Duodenal mucosa (tissue), 2 donors: ENCODE measurements at regions not wholly inside any gene's neighbourhood (a gene's known extent, or its start where the extent isn't known, plus 50 kb on each side); places are given as distances from the start of the nearest gene placed in this dataset.

Experiments
- H3K27ac ChIP-seq: one replicate; pipeline ENCODE4 v1.7.0; 2013; ENCODE audit warnings: low read depth, low read length
- H3K27me3 ChIP-seq, 2 donors: one replicate each; pipeline ENCODE4 v1.7.0; 2013; ENCODE audit warnings: low read length in 2 of 2, control low read depth in 1 of 2; ENCODE audit not compliant: insufficient read depth in 2 of 2, control insufficient read depth in 1 of 2
- H3K36me3 ChIP-seq, 2 donors: one replicate each; pipeline ENCODE4 v1.7.0; 2013; ENCODE audit warnings: low read length in 2 of 2, control low read depth in 1 of 2; ENCODE audit not compliant: insufficient read depth in 2 of 2, control insufficient read depth in 1 of 2
- H3K4me1 ChIP-seq, 2 donors: one replicate each; pipeline ENCODE4 v1.7.0; 2013; ENCODE audit warnings: low read length in 2 of 2, control low read depth in 1 of 2; ENCODE audit not compliant: insufficient read depth in 2 of 2, control insufficient read depth in 1 of 2
- H3K4me3 ChIP-seq, 2 donors: one replicate each; pipeline ENCODE4 v1.7.0; 2013; ENCODE audit warnings: low read length in 2 of 2, low read depth in 1 of 2
- H3K9ac ChIP-seq, 2 donors: one replicate each; pipeline ENCODE4 v1.7.0; 2013; ENCODE audit warnings: low read length in 2 of 2, low read depth in 1 of 2
- H3K9me3 ChIP-seq, 2 donors: one replicate each; pipeline ENCODE4 v1.7.0; 2013; ENCODE audit warnings: low read length in 2 of 2, control low read depth in 1 of 2; ENCODE audit not compliant: control insufficient read depth in 1 of 2

DNA sequence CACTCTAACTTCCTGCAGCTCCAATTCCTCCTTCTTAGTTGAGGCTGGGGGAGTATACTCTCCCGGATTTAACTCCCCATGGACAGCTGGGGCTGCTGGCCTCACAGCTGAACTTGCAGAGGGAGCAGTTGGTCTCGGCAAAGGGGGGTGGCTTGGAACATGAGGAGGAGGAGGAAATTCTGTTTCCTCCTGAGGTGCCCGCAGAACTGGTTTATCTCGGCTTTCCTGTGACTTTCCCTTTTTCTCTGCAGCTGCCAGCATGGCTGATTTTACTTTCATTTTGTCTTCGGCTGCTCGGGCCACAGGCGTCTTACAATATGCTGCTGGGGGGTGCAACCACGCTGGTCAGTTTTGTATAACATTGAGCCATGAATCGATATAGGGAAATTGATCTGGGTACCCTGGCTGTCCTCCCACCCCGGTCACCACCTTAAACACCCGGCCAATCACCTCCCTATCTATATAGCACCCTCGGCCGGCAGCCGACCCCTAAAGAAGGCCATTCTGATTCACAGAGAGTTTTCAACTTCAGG, 1317.6 kb downstream of the TMEM121 start:
- no peaks in the 10 kb centered on the region for H3K27me3 ChIP-seq

DNA sequence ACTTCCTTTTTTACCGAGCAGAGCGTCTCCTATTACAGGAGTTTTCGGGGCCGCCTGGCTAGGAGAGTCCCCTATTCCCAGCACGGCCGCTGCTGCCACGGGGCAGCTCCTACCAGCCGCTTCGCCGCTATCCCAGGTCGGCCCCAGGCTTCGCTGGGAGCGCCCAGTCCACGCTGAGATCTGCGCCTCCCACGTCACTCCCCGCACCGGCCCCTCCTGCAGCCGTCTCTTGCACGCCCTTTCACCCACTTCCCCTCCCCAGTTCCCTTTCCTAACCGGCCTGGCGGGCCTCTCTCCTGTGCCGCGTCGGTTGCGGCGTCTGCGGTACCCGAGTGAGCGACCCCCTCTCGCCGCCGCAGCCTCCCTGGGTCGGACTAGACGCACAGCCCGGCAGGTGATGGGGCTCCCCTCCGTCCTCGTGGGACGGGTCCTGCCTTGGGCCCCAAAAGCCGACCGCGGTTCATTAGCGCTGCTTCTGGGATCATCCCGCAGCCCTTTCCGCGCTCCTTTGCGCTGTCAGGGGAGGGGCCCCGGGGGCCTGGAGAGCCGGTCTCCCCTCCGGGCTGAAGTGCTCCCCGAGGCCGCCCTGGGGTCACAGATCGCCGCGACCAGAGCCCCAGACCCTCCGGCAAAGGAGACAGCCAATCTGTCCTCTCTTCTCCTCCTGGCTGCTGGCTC, 1318.4 kb downstream of the TMEM121 start:
- Histone ChIP-seq H3K4me1 (peaks cover 24 to 26% of the 10 kb centered on the region in 2 donors), H3K9me3 (no peaks in the 10 kb centered on the region), H3K36me3 (no peaks in the 10 kb centered on the region), H3K4me3 (peak overlapping the region; percentile 72 to 78), H3K27me3 (no peaks in the 10 kb centered on the region), H3K27ac (peak overlapping the region; percentile 91), H3K9ac (peak overlapping the region; percentile 76 to 78)

More for the DNA sequence above, 1317.6 kb downstream of the TMEM121 start:
- H3K4me3 ChIP-seq, result peak overlapping the region; percentile 72 to 78
- H3K9me3 ChIP-seq, result no peaks in the 10 kb centered on the region
- peaks cover 21 to 24% of the 10 kb centered on the region in 2 donors for H3K4me1 ChIP-seq
- H3K9ac ChIP-seq, result peak overlapping the region; percentile 76 to 78
- H3K27ac ChIP-seq, result peak overlapping the region; percentile 91
- no peaks in the 10 kb centered on the region for H3K36me3 ChIP-seq

DNA sequence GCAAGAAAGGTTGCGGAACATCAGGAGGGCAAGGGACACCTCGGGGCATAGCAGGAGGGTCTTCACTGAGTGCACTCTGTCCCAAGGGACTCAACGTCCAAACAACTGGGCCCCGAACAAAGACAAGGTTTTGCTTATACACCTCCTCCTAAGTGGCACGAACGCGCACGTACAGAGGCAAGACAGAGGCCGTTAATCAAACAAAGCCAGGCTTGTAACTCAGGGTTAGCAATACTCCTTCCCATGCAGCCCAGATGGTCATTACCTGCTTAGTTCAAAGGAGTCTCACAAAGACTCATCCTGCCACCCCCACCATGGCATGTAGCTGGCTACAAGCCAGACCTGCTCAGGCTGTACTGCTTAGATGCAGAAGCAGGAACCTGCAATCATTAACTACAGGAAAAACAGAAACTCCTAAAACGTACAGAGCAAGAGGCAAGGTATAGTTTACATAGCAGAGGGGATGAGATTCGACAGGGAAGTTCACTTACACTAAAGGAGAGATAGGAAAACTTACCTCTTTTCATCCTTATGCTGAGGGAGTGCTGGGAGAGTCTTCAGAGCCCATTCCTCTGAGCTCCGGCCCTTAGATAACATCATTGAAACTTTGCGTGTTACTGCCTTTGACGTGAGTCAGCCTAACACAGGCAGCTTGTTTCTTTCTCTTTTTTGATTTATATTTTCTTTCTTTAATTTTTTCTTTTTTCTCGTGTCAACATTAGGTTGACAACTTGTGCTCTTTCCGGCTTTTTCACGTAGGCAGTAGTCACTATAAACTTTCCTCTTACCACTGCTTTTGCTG, 1319.1 kb downstream of the TMEM121 start:
- peaks cover 24 to 26% of the 10 kb centered on the region in 2 donors for H3K4me1 ChIP-seq
- H3K27me3 ChIP-seq, result no peaks in the 10 kb centered on the region
- no peaks in the 10 kb centered on the region for H3K9me3 ChIP-seq
- peak overlapping the region; percentile 72 to 78 for H3K4me3 ChIP-seq
- H3K9ac ChIP-seq, result peak overlapping the region; percentile 76 to 78
- H3K36me3 ChIP-seq, result no peaks in the 10 kb centered on the region
- H3K27ac ChIP-seq, result peak overlapping the region; percentile 91

DNA sequence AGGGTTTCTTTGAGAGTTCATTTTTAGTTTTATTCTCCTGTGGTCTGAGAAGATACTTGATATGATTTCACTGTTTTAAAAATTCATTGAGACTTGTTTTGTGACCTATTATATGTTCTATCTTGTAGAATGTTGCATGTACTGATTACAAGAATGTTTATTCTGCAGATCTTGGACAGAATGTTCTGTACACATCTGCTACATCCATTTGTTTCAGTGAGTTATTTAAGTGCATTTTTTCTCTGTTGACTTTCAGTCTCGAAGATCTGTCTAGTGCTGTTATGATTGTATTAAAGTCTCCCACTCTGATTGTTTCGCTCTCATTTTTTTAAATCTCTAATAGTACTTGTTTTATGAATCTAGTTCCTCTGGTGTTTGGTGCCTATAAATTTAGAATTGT, 1319.8 kb downstream of the TMEM121 start:
- Histone ChIP-seq H3K27ac (peak overlapping the region; percentile 91), H3K36me3 (no peaks in the 10 kb centered on the region), H3K9ac (peak overlapping the region; percentile 76 to 78), H3K27me3 (no peaks in the 10 kb centered on the region), H3K4me3 (peak overlapping the region; percentile 72 to 78), H3K9me3 (no peaks in the 10 kb centered on the region), H3K4me1 (peaks cover 24 to 26% of the 10 kb centered on the region in 2 donors)

DNA sequence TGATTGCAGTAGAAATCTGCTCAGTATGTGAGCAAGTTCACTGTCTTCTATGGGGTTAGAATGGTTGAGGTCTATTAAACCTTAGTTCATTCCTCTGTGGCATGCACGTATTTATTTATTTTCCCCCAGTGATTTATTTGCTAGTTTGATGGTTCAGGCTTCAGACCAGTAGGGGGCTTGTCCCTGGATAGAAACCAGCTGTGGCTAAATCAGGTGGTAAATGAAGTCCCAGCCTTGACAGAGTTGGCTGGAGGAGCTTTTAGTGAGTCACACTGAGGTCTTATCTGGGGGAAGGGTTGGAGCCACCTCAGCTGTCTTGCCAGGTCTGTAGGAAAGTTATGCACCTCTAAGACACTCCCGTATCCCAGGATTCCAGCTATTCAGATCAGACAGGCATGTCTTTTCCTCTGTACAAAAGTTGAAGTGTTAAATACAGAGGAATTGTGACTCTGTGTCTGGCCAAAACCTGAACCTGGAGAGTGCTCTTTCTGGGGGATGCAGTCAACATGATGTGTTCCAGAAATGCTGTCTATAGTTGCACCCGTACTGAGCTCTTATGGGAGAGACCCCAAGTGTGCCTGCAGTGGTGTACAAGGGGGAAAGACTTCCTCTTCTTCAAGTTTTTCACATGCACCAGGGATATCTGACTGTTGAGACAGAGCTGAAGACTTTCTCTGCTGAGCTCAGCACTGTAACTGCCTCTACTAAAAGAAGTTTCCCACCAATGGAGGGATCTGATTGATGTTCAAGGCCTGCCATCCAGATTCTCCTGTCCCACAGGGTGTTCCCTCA, 1322.1 kb downstream of the TMEM121 start:
- Histone ChIP-seq H3K27me3 (no peaks in the 10 kb centered on the region), H3K36me3 (no peaks in the 10 kb centered on the region), H3K27ac (no peak overlapping the region), H3K4me1 (peaks cover 14 to 18% of the 10 kb centered on the region in 2 donors), H3K4me3 (peak overlapping the region in 1 of 2 donors; percentile 10), H3K9ac (no peak overlapping the region), H3K9me3 (no peaks in the 10 kb centered on the region)

GRCh38 chr14:106850913-106851825, 1324.8 kb downstream of the TMEM121 start:
- no peaks in the 10 kb centered on the region for H3K9me3 ChIP-seq
- H3K4me3 ChIP-seq, result no peak overlapping the region
- no peaks in the 10 kb centered on the region for H3K27me3 ChIP-seq
- no peak overlapping the region for H3K27ac ChIP-seq
- H3K4me1 ChIP-seq, result peaks cover 8 to 13% of the 10 kb centered on the region in 2 donors
- no peak overlapping the region for H3K9ac ChIP-seq
- H3K36me3 ChIP-seq, result no peaks in the 10 kb centered on the region

DNA sequence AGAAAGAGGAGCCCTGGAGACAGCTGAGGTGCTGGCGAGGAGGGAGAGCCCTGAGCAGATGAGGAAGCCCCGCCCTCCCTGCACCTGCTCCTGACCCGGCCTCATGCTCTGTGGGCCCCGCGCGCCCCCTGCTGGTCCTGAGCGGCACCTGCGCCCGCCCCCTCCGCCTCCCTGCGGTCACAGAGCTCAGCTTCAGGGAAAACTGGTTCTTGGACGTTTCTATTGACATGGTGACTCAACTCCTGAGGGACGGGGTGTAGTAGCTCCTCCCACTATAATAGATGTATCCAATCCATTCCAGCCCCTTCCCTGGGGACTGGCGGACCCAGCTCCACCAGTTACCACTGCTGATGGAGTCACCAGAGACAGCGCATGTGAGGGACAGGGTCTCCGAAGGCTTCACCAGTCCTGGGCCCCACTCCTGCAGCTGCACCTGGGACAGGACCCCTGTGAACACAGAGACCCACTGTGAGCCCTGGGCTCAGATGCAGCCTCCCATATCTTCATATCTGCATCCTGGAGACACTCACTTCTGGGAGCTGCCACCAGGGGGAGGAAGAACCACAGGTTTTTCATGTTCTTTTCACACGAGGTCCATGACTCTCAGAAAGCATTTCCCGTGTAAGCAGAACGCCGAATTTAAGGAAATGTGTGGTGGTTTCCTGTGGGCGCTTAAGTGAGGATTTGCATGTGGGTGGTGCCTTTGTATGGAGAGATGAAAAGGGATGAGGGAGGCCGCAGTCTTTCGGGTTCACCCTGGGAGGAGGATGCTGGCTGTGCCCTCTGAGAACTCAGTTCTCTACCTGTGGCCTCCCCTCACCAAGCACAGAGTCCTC, 1346.4 kb downstream of the TMEM121 start:
- no peaks in the 10 kb centered on the region for H3K9me3 ChIP-seq
- H3K9ac ChIP-seq, result no peak overlapping the region
- no peaks in the 10 kb centered on the region for H3K36me3 ChIP-seq
- H3K27ac ChIP-seq, result no peak overlapping the region
- peak overlapping the region in 1 of 2 donors; percentile 34 for H3K4me3 ChIP-seq
- peaks cover 0 to 3% of the 10 kb centered on the region in 2 donors for H3K4me1 ChIP-seq
- peaks cover 0 to 5% of the 10 kb centered on the region in 2 donors for H3K27me3 ChIP-seq

DNA sequence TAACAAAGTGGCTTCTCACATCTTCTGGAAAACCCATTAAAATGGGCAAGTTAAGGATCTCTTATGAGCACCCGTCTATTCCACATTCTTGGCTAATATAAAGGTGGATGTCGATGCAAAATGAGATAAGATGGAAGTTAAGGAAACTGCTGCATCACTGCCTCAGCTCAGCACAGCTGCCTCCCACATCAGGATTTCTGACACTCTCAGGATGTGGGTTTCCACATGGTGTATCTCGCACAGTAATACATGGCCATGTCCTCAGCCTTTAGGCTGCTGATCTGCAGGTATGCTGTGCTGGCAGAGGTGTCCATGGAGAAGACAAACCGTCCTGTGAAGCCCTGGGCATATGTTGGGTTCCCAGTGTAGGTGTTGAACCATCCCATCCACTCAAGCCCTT, 1348.0 kb downstream of the TMEM121 start:
- peaks cover 0 to 3% of the 10 kb centered on the region in 2 donors for H3K4me1 ChIP-seq
- no peak overlapping the region for H3K4me3 ChIP-seq
- H3K27me3 ChIP-seq, result peaks cover 0 to 5% of the 10 kb centered on the region in 2 donors
- H3K36me3 ChIP-seq, result no peaks in the 10 kb centered on the region
- no peak overlapping the region for H3K9ac ChIP-seq
- no peak overlapping the region for H3K27ac ChIP-seq
- no peaks in the 10 kb centered on the region for H3K9me3 ChIP-seq
